IMR-90 (cell line): ENCODE measurements at regions not wholly inside any gene's neighbourhood (a gene's known extent, or its start where the extent isn't known, plus 50 kb on each side); places are given as distances from the start of the nearest gene placed in this dataset.

Experiments
- ATAC-seq: fragments of 200-7000 bp; cut with Tn5 transposase; 2 replicates; pipeline ENCODE4 v1.9.1; 2020; ENCODE audit warnings: low read depth, mild to moderate bottlenecking, moderate library complexity
- BruUV-seq: library from RNA; stranded (reverse); fragments of 400-500 nt; replicated peaks from 2 replicates; lab custom pipeline; 2021; lab: Mats Ljungman, UMichigan
- CTCF ChIA-PET: fragments of 300-600 bp; formaldehyde crosslinking; extraction: SDS; loops from one replicate; lab custom pipeline; 2021; ENCODE audit warnings: antibody characterized with exemption; lab: Yijun Ruan, JAX
- POLR2A ChIA-PET: fragments of 300-600 bp; sonication (Branson Sonifier 250); formaldehyde crosslinking; loops from one replicate; lab custom pipeline; 2022; ENCODE audit warnings: antibody characterized with exemption; ENCODE audit not compliant: unreplicated experiment; lab: Charles Lee
- DNase-seq: peaks from one replicate; pipeline ENCODE4 v3.0.0; 2013
- H2AFZ ChIP-seq: replicated peaks from 2 replicates; pipeline ENCODE3; 2013; ENCODE audit warnings: low read length, mild to moderate bottlenecking; ENCODE audit not compliant: poor library complexity
- H2AK5ac ChIP-seq: 2 replicates; pipeline ENCODE4 v1.6.1; 2013; ENCODE audit warnings: low read depth, low read length, inconsistent platforms
- H2AK9ac ChIP-seq: replicated peaks from 2 replicates; pipeline ENCODE3; 2013; ENCODE audit warnings: mild to moderate bottlenecking, low read depth, low read length, moderate library complexity; ENCODE audit not compliant: poor library complexity
- H2BK120ac ChIP-seq: 2 replicates; pipeline ENCODE4 v1.6.1; 2013; ENCODE audit warnings: low read depth, low read length, inconsistent platforms
- H2BK15ac ChIP-seq: 3 replicates; pipeline ENCODE4 v1.6.1; 2013; ENCODE audit warnings: low read depth, low read length, inconsistent platforms
- H2BK20ac ChIP-seq: 2 replicates; pipeline ENCODE4 v1.6.1; 2013; ENCODE audit warnings: low read depth, mild to moderate bottlenecking, inconsistent platforms, low read length, moderate library complexity
- H2BK5ac ChIP-seq: 2 replicates; pipeline ENCODE4 v1.6.1; 2013; ENCODE audit warnings: mild to moderate bottlenecking, low read depth, low read length, inconsistent platforms; ENCODE audit not compliant: poor library complexity, severe bottlenecking
- H3K14ac ChIP-seq: replicated peaks from 2 replicates; pipeline ENCODE4 v1.6.1; 2013; ENCODE audit warnings: low read depth, low read length, inconsistent platforms
- H3K18ac ChIP-seq: 2 replicates; pipeline ENCODE4 v1.6.1; 2013; ENCODE audit warnings: low read depth, low read length, control low read depth
- H3K23ac ChIP-seq: 2 replicates; pipeline ENCODE4 v1.6.1; 2013; ENCODE audit warnings: low read depth, low read length, inconsistent platforms
- H3K27ac ChIP-seq: 2 replicates; pipeline ENCODE4 v1.5.1; 2013; ENCODE audit warnings: mild to moderate bottlenecking, control low read depth, low read length; ENCODE audit not compliant: insufficient read depth
- H3K27me3 ChIP-seq: 2 replicates; pipeline ENCODE4 v1.6.1; 2013; ENCODE audit warnings: low read length; ENCODE audit not compliant: control insufficient read depth, insufficient read depth
- H3K36me3 ChIP-seq: 2 replicates; pipeline ENCODE4 v1.6.1; 2013; ENCODE audit warnings: low read length, mixed read lengths; ENCODE audit not compliant: control insufficient read depth, insufficient read depth
- H3K4ac ChIP-seq: 2 replicates; pipeline ENCODE4 v1.6.1; 2013; ENCODE audit warnings: low read depth, low read length, inconsistent platforms
- H3K4me1 ChIP-seq: 2 replicates; pipeline ENCODE4 v1.6.1; 2013; ENCODE audit warnings: low read length, mixed read lengths; ENCODE audit not compliant: control insufficient read depth, insufficient read depth
- H3K4me2 ChIP-seq: 2 replicates; pipeline ENCODE4 v1.6.1; 2013; ENCODE audit warnings: low read depth, mild to moderate bottlenecking, control low read depth, low read length, moderate library complexity
- H3K4me3 ChIP-seq: 2 replicates; pipeline ENCODE4 v1.5.1; 2013; ENCODE audit warnings: low read depth, mild to moderate bottlenecking, control low read depth, low read length, moderate library complexity; ENCODE audit not compliant: insufficient read depth
- H3K56ac ChIP-seq: 2 replicates; pipeline ENCODE4 v1.6.1; 2013; ENCODE audit warnings: low read length, inconsistent platforms; ENCODE audit not compliant: insufficient read depth; ENCODE audit errors: extremely low read depth
- H3K79me1 ChIP-seq, 2 experiments: 2 replicates each; pipeline ENCODE4 v1.6.1; 2013; ENCODE audit warnings: low read length in 2 of 2, inconsistent platforms in 1 of 2, low read depth in 1 of 2
- H3K9ac ChIP-seq: 2 replicates; pipeline ENCODE4 v1.6.1; 2013; ENCODE audit warnings: low read depth, low read length, control low read depth
- H3K9me1 ChIP-seq: 2 replicates; pipeline ENCODE4 v1.6.1; 2013; ENCODE audit warnings: low read length, inconsistent platforms; ENCODE audit not compliant: insufficient read depth
- H3K9me3 ChIP-seq: 2 replicates; pipeline ENCODE4 v1.6.1; 2013; ENCODE audit warnings: low read length; ENCODE audit not compliant: control insufficient read depth, insufficient read depth
- H4K20me1 ChIP-seq: 2 replicates; pipeline ENCODE4 v1.6.1; 2013; ENCODE audit warnings: low read length, inconsistent platforms; ENCODE audit not compliant: insufficient read depth
- H4K5ac ChIP-seq: 2 replicates; pipeline ENCODE4 v1.6.1; 2013; ENCODE audit warnings: mild to moderate bottlenecking, low read depth, low read length, control low read depth
- H4K8ac ChIP-seq, 2 experiments: 2 replicates each; pipeline ENCODE4 v1.6.1; 2013; ENCODE audit warnings: low read depth in 2 of 2, low read length in 2 of 2, control low read depth in 1 of 2, inconsistent platforms in 1 of 2
- H4K91ac ChIP-seq: 2 replicates; pipeline ENCODE4 v1.6.1; 2013; ENCODE audit warnings: low read depth, low read length, inconsistent platforms; ENCODE audit not compliant: insufficient read depth
- BHLHE40 ChIP-seq: fragments of 150-350 bp; IDR thresholded peaks from 2 replicates; pipeline ENCODE4 v1.6.1; 2016; ENCODE audit warnings: mild to moderate bottlenecking, low read depth, low read length
- CEBPB ChIP-seq: IDR thresholded peaks from 2 replicates; pipeline ENCODE4 v1.6.1; 2012; ENCODE audit warnings: low read depth, low read length, improper control_type of control experiment
- CHD1 ChIP-seq: IDR thresholded peaks from 2 replicates; pipeline ENCODE4 v1.6.1; 2012; ENCODE audit warnings: low read depth, low read length, improper control_type of control experiment
- FOS ChIP-seq: fragments of 150-350 bp; IDR thresholded peaks from 2 replicates; pipeline ENCODE4 v1.6.1; 2016; ENCODE audit warnings: low read depth, low read length
- MAFK ChIP-seq: IDR thresholded peaks from 2 replicates; pipeline ENCODE4 v1.6.1; 2012; ENCODE audit warnings: low read depth, low read length, improper control_type of control experiment
- MXI1 ChIP-seq: IDR thresholded peaks from 2 replicates; pipeline ENCODE4 v1.6.1; 2012; ENCODE audit warnings: low read depth, mild to moderate bottlenecking, low read length, moderate library complexity, borderline replicate concordance
- NFE2L2 ChIP-seq: fragments of 150-350 bp; IDR thresholded peaks from 2 replicates; pipeline ENCODE4 v1.6.1; 2016; ENCODE audit warnings: low read depth, mild to moderate bottlenecking, low read length
- POLR2A ChIP-seq: IDR thresholded peaks from 2 replicates; pipeline ENCODE4 v1.6.1; 2012; ENCODE audit warnings: mild to moderate bottlenecking, low read depth, low read length
- RAD21 ChIP-seq: IDR thresholded peaks from 2 replicates; pipeline ENCODE4 v1.6.1; 2012; ENCODE audit warnings: low read length, improper control_type of control experiment
- RCOR1 ChIP-seq: IDR thresholded peaks from 2 replicates; pipeline ENCODE4 v1.6.1; 2012; ENCODE audit warnings: mild to moderate bottlenecking, low read length, improper control_type of control experiment; ENCODE audit not compliant: insufficient replicate concordance
- RFX5 ChIP-seq: IDR thresholded peaks from 2 replicates; pipeline ENCODE4 v1.8.0; 2012; ENCODE audit warnings: low read depth, mild to moderate bottlenecking, low read length, moderate library complexity
- SMC3 ChIP-seq: fragments of 150-350 bp; IDR thresholded peaks from 2 replicates; pipeline ENCODE4 v1.6.1; 2016; ENCODE audit warnings: low read depth, mild to moderate bottlenecking, antibody characterized with exemption, low read length, moderate library complexity
- WGBS, 2 experiments: methylation state at CpG; one replicate each; pipeline versions ENCODE4 v1.1.5 to v1.1.7; 2013; ENCODE audit warnings: missing lambda C conversion rate in 2 of 2; ENCODE audit not compliant: insufficient read length in 1 of 2; ENCODE audit errors: extremely low coverage in 2 of 2; 5-methylcytosine and 5-hydroxymethylcytosine counted together
- dilution Hi-C: fragments of 300-500 bp; cut with HindIII; formaldehyde crosslinking; loops from one replicate; pipeline ENCODE4 v1.14.3; 2018; ENCODE audit warnings: low sequenced_read_pairs; ENCODE audit not compliant: unreplicated experiment
- in situ Hi-C: fragments of 300-500 bp; cut with MboI; formaldehyde crosslinking; loops from 3 replicates; pipeline ENCODE4 v1.14.3; 2019; ENCODE audit warnings: low sequenced_read_pairs, inconsistent platforms, mixed read lengths
- intact Hi-C: fragments of 100-400 bp; cut with micrococcal nuclease; formaldehyde crosslinking; loops from 2 replicates; pipeline ENCODE4 v1.10.0; 2022
- TF ChIP-seq, protein P1 (sequence below): fragments of 150-350 bp; IDR thresholded peaks from 2 replicates; pipeline ENCODE4 v1.6.1; 2016; ENCODE audit warnings: low read depth, mild to moderate bottlenecking, low read length, moderate library complexity, borderline replicate concordance
- TF ChIP-seq, protein P2 (sequence below): fragments of 150-350 bp; IDR thresholded peaks from 2 replicates; pipeline ENCODE4 v1.6.1; 2017; ENCODE audit warnings: mild to moderate bottlenecking, antibody characterized with exemption, low read length, low read depth
- TF ChIP-seq, protein P3 (sequence below): conservative IDR thresholded peaks from 2 replicates; pipeline ENCODE4 v1.5.1; 2012; ENCODE audit warnings: mild to moderate bottlenecking, low read depth, low read length, improper control_type of control experiment

DNA sequence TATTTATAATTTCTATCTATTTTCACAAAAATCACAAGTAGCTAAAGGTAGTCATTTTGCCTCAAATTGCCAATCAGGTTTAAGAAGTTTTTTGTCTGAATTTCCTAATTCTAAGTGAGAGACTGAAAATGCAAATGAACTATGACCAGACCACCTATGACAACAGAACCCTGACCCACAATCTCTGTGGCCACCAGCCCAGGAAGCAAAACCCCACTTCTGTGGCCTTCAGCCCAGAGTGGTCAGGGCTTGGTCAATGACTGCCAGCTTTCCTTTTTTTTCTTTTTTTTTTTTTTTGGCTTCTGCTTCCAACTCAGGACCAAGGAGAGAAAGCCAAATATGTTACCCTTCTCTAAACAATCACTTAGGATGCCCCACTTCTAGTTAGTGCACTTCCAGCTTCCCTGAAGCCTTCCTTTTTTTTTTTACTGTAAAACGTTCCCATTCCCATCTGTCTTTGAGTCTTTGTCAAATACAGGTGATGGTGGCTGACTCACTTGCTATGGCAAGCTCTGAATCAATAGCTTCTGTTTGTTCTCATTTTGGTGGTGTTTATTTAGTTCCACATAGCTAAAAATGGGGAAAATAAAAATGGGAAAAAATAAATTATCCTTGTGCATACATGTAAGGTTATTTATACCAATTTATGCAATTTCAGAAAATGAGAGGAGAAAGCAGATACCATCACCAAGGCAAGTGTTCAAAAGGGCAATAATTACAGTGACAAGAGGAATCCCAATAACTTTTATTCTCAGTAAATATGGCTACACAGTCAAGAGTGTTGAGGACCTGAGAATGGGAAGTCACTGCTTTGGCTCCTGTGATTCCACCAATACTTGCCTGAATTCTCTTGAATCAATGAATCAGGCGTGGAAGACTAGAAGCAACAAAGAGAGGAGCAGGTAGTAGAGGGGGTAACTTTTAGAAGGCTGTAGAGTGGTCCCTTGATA lies 170.3 kb upstream of the PDE7B start:
- no peak overlapping the region for H3K4me3 ChIP-seq
- DNase-seq (no peak), ATAC-seq (no peak)
- intact Hi-C loops (no loop called here), dilution Hi-C loops (no loop called here), in situ Hi-C loops (no loop called here)
- no peak overlapping the region for H3K27ac ChIP-seq
- H3K4me1 ChIP-seq = peaks cover under 1% of the 10 kb centered on the region; the same call in 1 of the 2 replicates
- no peaks in the 10 kb centered on the region for H3K79me1 ChIP-seq
- no peak overlapping the region for H3K4ac ChIP-seq
- no peak overlapping the region for H2BK5ac ChIP-seq
- H2BK120ac ChIP-seq = no peak overlapping the region
- no peak overlapping the region for H3K23ac ChIP-seq
- no peaks in the 10 kb centered on the region for H3K27me3 ChIP-seq
- no TSS peak for BruUV-seq
- no peak overlapping the region for H3K56ac ChIP-seq
- H4K91ac ChIP-seq = no peak overlapping the region
- no peak overlapping the region; the same call in 2 of the 3 replicates for H2BK15ac ChIP-seq
- no peak overlapping the region for H2BK20ac ChIP-seq
- H2AFZ ChIP-seq = no peak overlapping the region
- no peaks in the 10 kb centered on the region for H3K9me3 ChIP-seq
- no peak overlapping the region for H2AK5ac ChIP-seq
- WGBS, 2 experiments = no CpG with 5 or more reads among the region's 2 CpGs
- H4K8ac ChIP-seq = no peak overlapping the region
- no peak overlapping the region for H3K18ac ChIP-seq
- H3K4me2 ChIP-seq = no peak overlapping the region
- H3K9me1 ChIP-seq = no peaks in the 10 kb centered on the region
- no peaks in the 10 kb centered on the region for H3K36me3 ChIP-seq
- no peaks in the 10 kb centered on the region for H4K20me1 ChIP-seq
- POLR2A ChIA-PET = no interaction called here
- H4K5ac ChIP-seq = no peak overlapping the region
- CTCF ChIA-PET = no interaction called here
- H3K9ac ChIP-seq = no peak overlapping the region
- no peak overlapping the region for H3K14ac ChIP-seq
- H2AK9ac ChIP-seq = no peak overlapping the region
- TF ChIP-seq RCOR1 (no peak), NFE2L2 (no peak), BHLHE40 (no peak), CEBPB (no peak), SMC3 (no peak), CHD1 (no peak), RAD21 (no peak), FOS (no peak), POLR2A (no peak), RFX5 (no peak), MXI1 (no peak), MAFK (no peak)
- TF ChIP-seq, protein P1, sequence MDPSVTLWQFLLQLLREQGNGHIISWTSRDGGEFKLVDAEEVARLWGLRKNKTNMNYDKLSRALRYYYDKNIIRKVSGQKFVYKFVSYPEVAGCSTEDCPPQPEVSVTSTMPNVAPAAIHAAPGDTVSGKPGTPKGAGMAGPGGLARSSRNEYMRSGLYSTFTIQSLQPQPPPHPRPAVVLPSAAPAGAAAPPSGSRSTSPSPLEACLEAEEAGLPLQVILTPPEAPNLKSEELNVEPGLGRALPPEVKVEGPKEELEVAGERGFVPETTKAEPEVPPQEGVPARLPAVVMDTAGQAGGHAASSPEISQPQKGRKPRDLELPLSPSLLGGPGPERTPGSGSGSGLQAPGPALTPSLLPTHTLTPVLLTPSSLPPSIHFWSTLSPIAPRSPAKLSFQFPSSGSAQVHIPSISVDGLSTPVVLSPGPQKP = no peak
- TF ChIP-seq, protein P2, sequence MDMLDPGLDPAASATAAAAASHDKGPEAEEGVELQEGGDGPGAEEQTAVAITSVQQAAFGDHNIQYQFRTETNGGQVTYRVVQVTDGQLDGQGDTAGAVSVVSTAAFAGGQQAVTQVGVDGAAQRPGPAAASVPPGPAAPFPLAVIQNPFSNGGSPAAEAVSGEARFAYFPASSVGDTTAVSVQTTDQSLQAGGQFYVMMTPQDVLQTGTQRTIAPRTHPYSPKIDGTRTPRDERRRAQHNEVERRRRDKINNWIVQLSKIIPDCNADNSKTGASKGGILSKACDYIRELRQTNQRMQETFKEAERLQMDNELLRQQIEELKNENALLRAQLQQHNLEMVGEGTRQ = no peak
- TF ChIP-seq, protein P3, sequence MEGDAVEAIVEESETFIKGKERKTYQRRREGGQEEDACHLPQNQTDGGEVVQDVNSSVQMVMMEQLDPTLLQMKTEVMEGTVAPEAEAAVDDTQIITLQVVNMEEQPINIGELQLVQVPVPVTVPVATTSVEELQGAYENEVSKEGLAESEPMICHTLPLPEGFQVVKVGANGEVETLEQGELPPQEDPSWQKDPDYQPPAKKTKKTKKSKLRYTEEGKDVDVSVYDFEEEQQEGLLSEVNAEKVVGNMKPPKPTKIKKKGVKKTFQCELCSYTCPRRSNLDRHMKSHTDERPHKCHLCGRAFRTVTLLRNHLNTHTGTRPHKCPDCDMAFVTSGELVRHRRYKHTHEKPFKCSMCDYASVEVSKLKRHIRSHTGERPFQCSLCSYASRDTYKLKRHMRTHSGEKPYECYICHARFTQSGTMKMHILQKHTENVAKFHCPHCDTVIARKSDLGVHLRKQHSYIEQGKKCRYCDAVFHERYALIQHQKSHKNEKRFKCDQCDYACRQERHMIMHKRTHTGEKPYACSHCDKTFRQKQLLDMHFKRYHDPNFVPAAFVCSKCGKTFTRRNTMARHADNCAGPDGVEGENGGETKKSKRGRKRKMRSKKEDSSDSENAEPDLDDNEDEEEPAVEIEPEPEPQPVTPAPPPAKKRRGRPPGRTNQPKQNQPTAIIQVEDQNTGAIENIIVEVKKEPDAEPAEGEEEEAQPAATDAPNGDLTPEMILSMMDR = no peak
